ENCODE measurements at regions not wholly inside any gene's neighbourhood (a gene's known extent, or its start where the extent isn't known, plus 50 kb on each side); places are given as distances from the start of the nearest gene placed in this dataset.

DNA sequence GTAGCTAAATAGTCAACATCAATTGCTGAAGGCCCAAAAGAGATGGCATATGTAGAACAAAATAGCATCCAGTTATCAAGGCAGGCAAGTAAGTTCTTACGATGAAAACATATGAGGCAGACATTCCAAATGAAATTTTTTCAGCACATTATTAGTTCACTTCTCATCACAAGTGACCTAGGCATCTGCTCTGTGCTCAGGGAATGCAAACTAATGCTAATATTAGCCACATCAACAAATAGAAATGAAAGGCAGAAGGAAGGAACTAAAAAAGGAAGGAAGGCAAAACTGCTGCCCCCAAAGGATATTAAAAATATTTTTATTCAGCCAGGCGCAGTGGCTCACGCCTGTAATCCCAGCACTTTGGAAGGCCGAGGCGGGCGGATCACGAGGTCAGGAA lies 51.2 kb upstream of the ROCK1 start:
- no peak for TF ChIP-seq CTCF (IDR thresholded peaks at IDR 0.05; ENCODE audit: insufficient read depth, low read depth, low read length, missing control alignments)
- H3K4me3 ChIP-seq (ENCODE audit: low read depth, low read length): no peak overlapping the region

DNA sequence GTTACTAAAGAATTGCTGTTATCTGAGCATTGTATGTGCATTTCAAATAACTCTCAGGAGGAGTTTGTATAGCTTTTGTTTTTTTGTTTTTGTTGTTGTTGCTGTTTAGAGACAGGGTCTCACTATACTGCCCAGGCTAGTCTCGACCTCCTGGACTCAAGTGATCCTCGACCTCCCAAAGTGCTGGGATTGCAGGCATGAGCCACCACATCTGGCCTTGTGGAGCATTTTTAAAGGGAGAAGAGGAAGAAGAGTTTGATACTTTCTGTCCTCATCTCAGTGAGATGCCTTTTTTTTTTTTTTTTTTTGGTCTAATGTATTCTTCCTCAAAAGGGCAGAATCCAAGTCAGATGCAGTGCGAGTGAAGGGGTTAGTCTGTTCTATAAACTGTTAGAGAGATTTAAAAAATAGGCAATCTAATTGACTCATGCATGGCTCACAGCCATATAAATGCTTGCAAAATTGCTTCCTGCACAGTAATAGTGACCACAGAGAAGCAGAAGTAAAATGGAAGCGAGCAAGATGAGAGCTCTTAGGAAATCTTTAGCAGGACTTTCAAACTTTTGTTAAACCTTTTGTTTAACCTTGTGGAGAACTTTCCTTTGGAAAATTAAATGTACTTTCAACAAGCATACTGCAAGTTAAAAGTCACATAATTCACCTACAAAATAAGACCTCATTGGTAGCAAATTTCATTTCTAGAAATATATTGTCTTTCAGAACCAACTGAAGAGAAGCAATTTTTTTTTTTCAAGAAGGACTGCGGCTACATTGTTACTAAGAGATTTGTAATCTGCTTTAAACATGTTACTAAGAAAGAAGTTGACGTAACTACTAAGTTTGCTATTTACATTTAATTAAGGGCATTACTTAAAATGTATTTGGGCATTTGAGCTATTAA lies 52.3 kb upstream of the ROCK1 start:
- DNase-seq (ENCODE audit: low read depth): no peak
- H3K4me3 ChIP-seq (ENCODE audit: low read depth, low read length): no peak overlapping the region

More for the DNA sequence above, 51.2 kb upstream of the ROCK1 start:
- DNase-seq (ENCODE audit: low read depth): no peak

DNA sequence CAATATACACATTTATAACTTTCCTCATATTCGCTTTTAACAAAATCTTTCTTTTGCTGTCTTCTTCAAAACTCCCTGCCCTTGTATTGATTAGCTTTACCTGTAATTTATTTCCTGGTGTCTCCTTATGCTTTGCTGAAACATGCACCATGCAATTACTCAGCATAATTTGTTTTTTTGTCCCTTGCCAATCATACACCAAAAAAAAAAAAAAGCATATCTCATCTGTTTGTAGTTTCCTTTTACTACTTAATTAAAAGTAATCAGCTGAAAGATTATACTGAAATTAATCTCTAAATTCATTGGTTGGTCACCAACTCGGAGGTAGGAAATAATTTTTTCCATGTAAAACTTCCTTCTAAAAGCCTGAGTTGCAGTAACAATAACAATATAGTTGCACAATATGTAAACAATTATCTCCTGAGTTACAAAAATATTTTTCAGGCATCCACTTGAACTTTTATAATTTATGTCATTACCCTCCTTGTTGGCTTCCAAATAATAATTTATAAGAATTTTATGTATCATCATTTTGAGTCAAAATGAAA lies 53.0 kb upstream of the ROCK1 start:
- H3K4me3 ChIP-seq (ENCODE audit: low read depth, low read length): no peak overlapping the region

More for the DNA sequence above, 52.3 kb upstream of the ROCK1 start:
- no peak for TF ChIP-seq CTCF (IDR thresholded peaks at IDR 0.05; ENCODE audit: insufficient read depth, low read depth, low read length, missing control alignments)

DNA sequence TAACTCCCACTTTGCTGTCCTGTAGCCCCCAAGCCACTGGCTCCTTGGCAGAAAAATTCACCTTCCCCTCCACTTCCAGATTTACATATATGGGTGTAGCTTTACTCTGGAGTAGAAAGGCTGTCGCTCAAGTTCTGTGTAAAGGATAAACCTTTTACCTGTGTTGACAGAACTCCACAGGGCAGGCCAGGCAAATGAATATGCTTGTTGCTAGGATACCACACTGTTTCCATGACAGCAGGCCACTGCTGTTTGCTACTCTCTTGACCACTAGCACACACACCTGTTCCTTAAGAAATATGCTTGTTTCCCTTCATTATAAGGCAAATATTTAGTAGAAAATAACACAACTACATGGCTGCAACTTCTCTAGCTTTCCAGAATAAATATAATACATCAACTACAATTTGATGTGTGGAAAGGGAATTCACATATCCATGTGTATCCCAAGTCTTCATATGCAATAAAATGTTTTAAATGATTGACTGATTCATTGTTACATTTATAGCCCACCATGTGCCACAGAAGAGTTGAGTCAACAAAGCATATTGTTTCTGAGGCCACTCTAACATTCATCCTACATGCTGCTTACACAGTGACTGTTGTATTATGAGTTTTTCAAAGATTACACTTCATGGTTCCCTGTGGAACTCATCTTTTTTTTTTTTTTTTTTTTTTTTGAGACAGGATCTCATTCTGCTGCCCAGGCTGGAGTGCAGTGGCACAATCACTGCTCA lies 56.2 kb upstream of the ROCK1 start:
- TF ChIP-seq CTCF (IDR thresholded peaks at IDR 0.05; ENCODE audit: insufficient read depth, low read depth, low read length, missing control alignments): no peak
- H3K4me3 ChIP-seq (ENCODE audit: low read depth, low read length): no peak overlapping the region
- DNase-seq (ENCODE audit: low read depth): peak; percentile 43

More for the DNA sequence above, 53.0 kb upstream of the ROCK1 start:
- no peak for DNase-seq (ENCODE audit: low read depth)
- no peak for TF ChIP-seq CTCF (IDR thresholded peaks at IDR 0.05; ENCODE audit: insufficient read depth, low read depth, low read length, missing control alignments)

- H3K4me3 ChIP-seq (ENCODE audit: low read depth, low read length): no peak overlapping the region
- DNase-seq (ENCODE audit: low read depth): no peak
- no peak for TF ChIP-seq CTCF (IDR thresholded peaks at IDR 0.05; ENCODE audit: insufficient read depth, low read depth, low read length, missing control alignments)
Observed at GRCh38 chr18:21168880-21169279, 57.3 kb upstream of the ROCK1 start.

GRCh38 chr18:21177822-21178221 lies 64.2 kb upstream of the GREB1L start:
- H3K4me3 ChIP-seq (ENCODE audit: low read depth, low read length): no peak overlapping the region
- TF ChIP-seq CTCF (IDR thresholded peaks at IDR 0.05; ENCODE audit: insufficient read depth, low read depth, low read length, missing control alignments): no peak
- no peak for DNase-seq (ENCODE audit: low read depth)

Data from GM12865 (cell line).